ENCODE measurements at regions not wholly inside any gene's neighbourhood (a gene's known extent, or its start where the extent isn't known, plus 50 kb on each side); places are given as distances from the start of the nearest gene placed in this dataset.

DNA sequence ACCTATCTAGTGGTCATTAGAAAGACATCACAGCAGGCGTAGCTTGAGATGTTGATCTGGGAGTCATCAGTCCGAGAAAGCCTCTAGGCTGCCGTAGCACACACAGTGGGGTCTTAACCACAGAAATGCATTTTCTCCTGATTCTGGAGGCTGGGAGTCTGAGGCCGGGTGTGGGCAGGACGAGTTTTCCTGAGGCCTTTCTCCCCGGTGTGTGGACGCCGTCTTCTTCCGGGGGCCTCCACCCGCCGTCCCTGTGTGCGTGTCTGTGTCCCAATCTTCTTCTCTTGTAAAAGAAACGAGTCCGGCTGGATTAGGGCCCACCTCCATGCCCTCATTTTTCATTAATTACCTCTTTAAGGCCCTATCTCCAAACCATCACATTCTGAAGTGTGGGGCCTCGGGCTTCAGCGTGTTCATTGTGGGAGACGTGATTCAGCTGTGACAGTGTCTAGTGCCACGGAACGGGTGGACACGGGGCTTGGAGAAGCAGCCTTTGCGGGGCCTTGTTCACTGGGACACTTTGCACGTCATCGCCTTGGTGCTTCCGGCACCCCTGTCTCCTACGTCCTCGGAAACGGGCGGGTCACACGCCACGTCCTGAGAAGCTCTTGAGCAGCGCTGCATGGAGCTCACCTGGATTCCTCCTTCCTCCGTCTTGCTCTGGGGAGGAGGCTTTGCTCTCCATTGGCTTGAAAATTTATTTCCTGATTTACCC lies 208.9 kb upstream of the SOX1 start:
- ChIA-PET CTCF (no interaction called here), POLR2A (no interaction called here)
- TF ChIP-seq REST (IDR thresholded peaks at IDR 0.05; ENCODE audit: insufficient read depth in 1 of 2, low read depth in 2 of 2, low read length in 1 of 2) (no peak), SIN3A (IDR thresholded peaks at IDR 0.05; ENCODE audit: borderline replicate concordance, insufficient read depth, low read depth, low read length) (no peak), CTCF (IDR thresholded peaks at IDR 0.05) (no peak), TCF7L2 (IDR thresholded peaks at IDR 0.05; ENCODE audit: low read depth, low read length) (no peak), POLR2AphosphoS5 (IDR thresholded peaks at IDR 0.05; ENCODE audit: low read depth, low read length) (no peak)
- intact Hi-C loops (cut with micrococcal nuclease; ENCODE audit: unreplicated experiment) (no loop called here), in situ Hi-C loops (cut with HindIII; ENCODE audit: low pct_unique_long_range_greater_than_20kb, low sequenced_read_pairs) (no loop called here)
- H3K36me3 ChIP-seq (ENCODE audit: control insufficient read depth, insufficient read depth, low read length): no peaks in the 10 kb centered on the region
- H3K27me3 ChIP-seq (ENCODE audit: control insufficient read depth, insufficient read depth, low read length): no peaks in the 10 kb centered on the region
- DNase-seq (ENCODE audit: low read depth, low spot score) (no peak), ATAC-seq (no peak)
- BruUV-seq (replicated peaks): no TSS peak
- no peaks in the 10 kb centered on the region for H3K4me1 ChIP-seq (ENCODE audit: control insufficient read depth, insufficient read depth, low read length)
- H3K4me3 ChIP-seq (ENCODE audit: low read depth in 2 of 2, low read length in 2 of 2): no peak overlapping the region
- no peak overlapping the region for H3K27ac ChIP-seq (ENCODE audit: low read length)
- H3K9me3 ChIP-seq (ENCODE audit: control insufficient read depth, insufficient read depth, low read depth, low read length): no peaks in the 10 kb centered on the region

DNA sequence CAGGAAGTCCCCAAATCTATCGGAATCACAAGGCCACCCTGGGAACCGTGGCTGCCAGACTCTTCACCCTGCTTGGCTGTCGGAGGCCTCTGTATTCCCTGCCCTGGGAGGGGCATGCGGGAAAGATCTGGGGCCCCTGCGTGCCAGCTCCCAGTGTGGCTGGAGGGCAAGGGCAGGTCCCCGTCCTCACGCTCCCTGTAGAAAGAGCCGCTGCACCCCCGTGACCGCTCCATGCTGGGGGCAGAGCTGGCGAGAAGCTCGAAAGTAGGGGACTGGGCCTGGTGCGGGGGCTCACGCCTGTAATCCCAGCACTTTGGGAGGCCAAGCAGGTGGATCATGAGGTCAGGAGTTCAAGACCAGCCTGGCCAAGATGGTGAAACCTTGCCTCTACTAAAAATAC lies 208.4 kb upstream of the SOX1 start:
- H3K27me3 ChIP-seq (ENCODE audit: control insufficient read depth, insufficient read depth, low read length): no peaks in the 10 kb centered on the region; the same call in 1 of the 2 replicates
- H3K4me3 ChIP-seq (ENCODE audit: low read depth in 2 of 2, low read length in 2 of 2): no peak overlapping the region
- CTCF ChIA-PET: no interaction called here
- TF ChIP-seq SIN3A (IDR thresholded peaks at IDR 0.05; ENCODE audit: borderline replicate concordance, insufficient read depth, low read depth, low read length): no peak
- no peak for TF ChIP-seq CTCF (IDR thresholded peaks at IDR 0.05)
- TF ChIP-seq POLR2AphosphoS5 (IDR thresholded peaks at IDR 0.05; ENCODE audit: low read depth, low read length): no peak
- no peak for TF ChIP-seq REST (IDR thresholded peaks at IDR 0.05; ENCODE audit: insufficient read depth in 1 of 2, low read depth in 2 of 2, low read length in 1 of 2)
- TF ChIP-seq TCF7L2 (IDR thresholded peaks at IDR 0.05; ENCODE audit: low read depth, low read length): no peak
- H3K4me1 ChIP-seq (ENCODE audit: control insufficient read depth, insufficient read depth, low read length): no peaks in the 10 kb centered on the region
- ATAC-seq (no peak), DNase-seq (ENCODE audit: low read depth, low spot score) (no peak)
- H3K27ac ChIP-seq (ENCODE audit: low read length): no peak overlapping the region
- no peaks in the 10 kb centered on the region for H3K9me3 ChIP-seq (ENCODE audit: control insufficient read depth, insufficient read depth, low read depth, low read length)
- no TSS peak for BruUV-seq (replicated peaks)
- intact Hi-C loops (cut with micrococcal nuclease; ENCODE audit: unreplicated experiment): no loop called here
- in situ Hi-C loops (cut with HindIII; ENCODE audit: low pct_unique_long_range_greater_than_20kb, low sequenced_read_pairs): no loop called here
- POLR2A ChIA-PET: no interaction called here
- H3K36me3 ChIP-seq (ENCODE audit: control insufficient read depth, insufficient read depth, low read length): no peaks in the 10 kb centered on the region
